CD14-positive monocyte (primary cell): ENCODE measurements at regions not wholly inside any gene's neighbourhood (a gene's known extent, or its start where the extent isn't known, plus 50 kb on each side); places are given as distances from the start of the nearest gene placed in this dataset.

ENCODE experiments used
- DNase-seq, 3 donors: peaks; one replicate each; pipeline ENCODE4 v3.0.0-alpha.2; 2011 to 2022
- H2AFZ ChIP-seq: 2 replicates; pipeline ENCODE4 v1.6.0; 2012; ENCODE audit warnings: mild to moderate bottlenecking, low read depth, low read length, inconsistent platforms; ENCODE audit not compliant: insufficient read depth, poor library complexity, severe bottlenecking
- H3K27ac ChIP-seq, 2 donors: 1 replicate in 1 of 2; 2 replicates in 1 of 2; pipeline ENCODE4 v1.5.1; 2012 to 2013; ENCODE audit warnings: low read length in 2 of 2, control low read depth in 1 of 2, inconsistent platforms in 1 of 2, low read depth in 1 of 2, mild to moderate bottlenecking in 1 of 2
- H3K27me3 ChIP-seq, 2 donors: one replicate each; pipeline versions ENCODE4 v1.6.0 to v1.6.1; 2011 to 2013; ENCODE audit warnings: low read length in 2 of 2; ENCODE audit not compliant: control insufficient read depth in 2 of 2, insufficient read depth in 2 of 2
- H3K36me3 ChIP-seq, 2 donors: replicated peaks in 1 of 2; 1 replicate in 1 of 2; 2 replicates in 1 of 2; pipeline versions ENCODE4 v1.5.1 to v1.6.1; 2012 to 2013; ENCODE audit warnings: low read length in 2 of 2, control low read depth in 1 of 2, inconsistent platforms in 1 of 2, mild to moderate bottlenecking in 1 of 2; ENCODE audit not compliant: insufficient read depth in 2 of 2, control insufficient read depth in 1 of 2
- H3K4me1 ChIP-seq, 2 donors: 1 replicate in 1 of 2; 2 replicates in 1 of 2; pipeline versions ENCODE4 v1.5.1 to v1.6.1; 2012 to 2013; ENCODE audit warnings: low read length in 2 of 2, control low read depth in 1 of 2, inconsistent platforms in 1 of 2, mild to moderate bottlenecking in 1 of 2, moderate library complexity in 1 of 2; ENCODE audit not compliant: insufficient read depth in 2 of 2, control insufficient read depth in 1 of 2
- H3K4me2 ChIP-seq: replicated peaks from 2 replicates; pipeline ENCODE3; 2012; ENCODE audit warnings: low read length, moderate library complexity, mild to moderate bottlenecking; ENCODE audit not compliant: poor library complexity, severe bottlenecking; ENCODE audit errors: extremely low read depth
- H3K4me3 ChIP-seq, 3 experiments: fragments of 200-600 bp in 1 of 3; sonication (generic) in 1 of 3; replicated peaks in 1 of 3; 1 replicate in 2 of 3; 2 replicates in 1 of 3; pipeline ENCODE4 v1.5.1; 2011 to 2013; ENCODE audit warnings: low read length in 3 of 3, mild to moderate bottlenecking in 3 of 3, control low read depth in 2 of 3, low read depth in 2 of 3, inconsistent platforms in 1 of 3, moderate library complexity in 1 of 3
- H3K79me2 ChIP-seq: 2 replicates; pipeline ENCODE4 v1.6.0; 2012; ENCODE audit warnings: mild to moderate bottlenecking, control low read depth, inconsistent platforms, low read length, moderate library complexity; ENCODE audit not compliant: insufficient read depth
- H3K9ac ChIP-seq: 2 replicates; pipeline ENCODE4 v1.6.0; 2017; ENCODE audit warnings: low read length, mild to moderate bottlenecking; ENCODE audit not compliant: insufficient read depth, poor library complexity, severe bottlenecking
- H3K9me3 ChIP-seq, 2 donors: replicated peaks in 1 of 2; 1 replicate in 1 of 2; 2 replicates in 1 of 2; pipeline versions ENCODE4 v1.5.1 to v1.6.1; 2012 to 2013; ENCODE audit warnings: low read length in 2 of 2, control low read depth in 1 of 2; ENCODE audit not compliant: control insufficient read depth in 1 of 2, insufficient read depth in 1 of 2
- H4K20me1 ChIP-seq: 2 replicates; pipeline ENCODE4 v1.6.0; 2012; ENCODE audit warnings: mild to moderate bottlenecking, low read length, control low read depth, moderate library complexity; ENCODE audit not compliant: insufficient read depth
- H3K27ac Mint-ChIP-seq, 7 donors: one replicate each; pipeline ENCODE4 v1.8.0; 2020; ENCODE audit warnings: mild to moderate bottlenecking in 7 of 7, mixed read lengths in 7 of 7, moderate library complexity in 6 of 7, inconsistent platforms in 2 of 7
- H3K27me3 Mint-ChIP-seq, 3 donors: one replicate each; pipeline ENCODE4 v1.8.0; 2021 to 2022; ENCODE audit warnings: low read depth in 3 of 3, mild to moderate bottlenecking in 3 of 3, mixed read lengths in 3 of 3, moderate library complexity in 3 of 3, inconsistent platforms in 1 of 3
- H3K36me3 Mint-ChIP-seq, 2 donors: one replicate each; pipeline ENCODE4 v1.8.0; 2020; ENCODE audit warnings: mixed read lengths in 2 of 2, inconsistent platforms in 1 of 2, mild to moderate bottlenecking in 1 of 2
- H3K4me1 Mint-ChIP-seq: one replicate; pipeline ENCODE4 v1.8.0; 2020; ENCODE audit warnings: mild to moderate bottlenecking, mixed read lengths
- H3K4me3 Mint-ChIP-seq, 2 donors: one replicate each; pipeline ENCODE4 v1.8.0; 2020; ENCODE audit warnings: mild to moderate bottlenecking in 2 of 2, mixed read lengths in 2 of 2, moderate library complexity in 1 of 2
- H3K9me3 Mint-ChIP-seq, 7 donors: one replicate each; pipeline ENCODE4 v1.8.0; 2020 to 2022; ENCODE audit warnings: mixed read lengths in 7 of 7, mild to moderate bottlenecking in 6 of 7, moderate library complexity in 6 of 7, inconsistent platforms in 2 of 7
- WGBS: methylation state at CpG from one replicate; pipeline ENCODE4 v1.1.5; 2013; ENCODE audit warnings: missing lambda C conversion rate; ENCODE audit not compliant: insufficient coverage; 5-methylcytosine and 5-hydroxymethylcytosine counted together
- intact Hi-C, 2 donors: fragments of 100-400 bp; cut with micrococcal nuclease; formaldehyde crosslinking; loops; one replicate each; pipeline versions ENCODE4 v1.15.0 to v1.15.1; 2023
- TF ChIP-seq, protein P1 (sequence below): fragments of 200-600 bp; IDR thresholded peaks from one replicate; pipeline ENCODE4 v1.8.0; 2022; ENCODE audit warnings: antibody characterized with exemption, mild to moderate bottlenecking

DNA sequence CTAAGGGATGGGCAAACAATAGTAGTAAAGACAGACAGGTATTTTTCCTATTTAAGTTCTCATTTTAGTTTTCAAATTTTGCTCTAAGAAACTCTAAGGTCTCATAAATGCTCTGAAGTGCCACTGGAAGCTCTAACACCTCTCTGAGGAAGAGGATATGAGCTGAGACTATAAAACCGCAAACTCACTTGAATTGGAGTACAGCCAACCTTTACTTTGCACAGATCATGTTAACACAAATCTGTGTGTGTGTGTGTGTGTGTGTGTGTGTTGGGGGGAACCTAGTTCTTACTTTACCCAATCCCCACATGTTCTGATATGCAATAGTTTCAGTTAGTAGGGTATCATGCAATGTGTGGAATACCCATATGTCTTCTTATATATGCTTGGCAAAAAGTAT, 446.8 kb downstream of the CHL1 start:
- H3K27me3 Mint-ChIP-seq: no peaks in the 10 kb centered on the region
- Histone ChIP-seq H3K4me1 (no peaks in the 10 kb centered on the region), H4K20me1 (no peaks in the 10 kb centered on the region), H2AFZ (no peak overlapping the region), H3K4me2 (no peak overlapping the region), H3K9ac (no peak overlapping the region), H3K36me3 (no peaks in the 10 kb centered on the region), H3K9me3 (no peaks in the 10 kb centered on the region), H3K79me2 (no peaks in the 10 kb centered on the region), H3K27ac (no peak overlapping the region), H3K27me3 (no peaks in the 10 kb centered on the region), H3K4me3 (no peak overlapping the region)
- TF ChIP-seq, protein P1, sequence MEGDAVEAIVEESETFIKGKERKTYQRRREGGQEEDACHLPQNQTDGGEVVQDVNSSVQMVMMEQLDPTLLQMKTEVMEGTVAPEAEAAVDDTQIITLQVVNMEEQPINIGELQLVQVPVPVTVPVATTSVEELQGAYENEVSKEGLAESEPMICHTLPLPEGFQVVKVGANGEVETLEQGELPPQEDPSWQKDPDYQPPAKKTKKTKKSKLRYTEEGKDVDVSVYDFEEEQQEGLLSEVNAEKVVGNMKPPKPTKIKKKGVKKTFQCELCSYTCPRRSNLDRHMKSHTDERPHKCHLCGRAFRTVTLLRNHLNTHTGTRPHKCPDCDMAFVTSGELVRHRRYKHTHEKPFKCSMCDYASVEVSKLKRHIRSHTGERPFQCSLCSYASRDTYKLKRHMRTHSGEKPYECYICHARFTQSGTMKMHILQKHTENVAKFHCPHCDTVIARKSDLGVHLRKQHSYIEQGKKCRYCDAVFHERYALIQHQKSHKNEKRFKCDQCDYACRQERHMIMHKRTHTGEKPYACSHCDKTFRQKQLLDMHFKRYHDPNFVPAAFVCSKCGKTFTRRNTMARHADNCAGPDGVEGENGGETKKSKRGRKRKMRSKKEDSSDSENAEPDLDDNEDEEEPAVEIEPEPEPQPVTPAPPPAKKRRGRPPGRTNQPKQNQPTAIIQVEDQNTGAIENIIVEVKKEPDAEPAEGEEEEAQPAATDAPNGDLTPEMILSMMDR: no peak
- no peaks in the 10 kb centered on the region for H3K36me3 Mint-ChIP-seq
- peaks cover 0 to 4% (median 0%) of the 10 kb centered on the region in 7 donors for H3K9me3 Mint-ChIP-seq
- DNase-seq: no peak
- H3K4me1 Mint-ChIP-seq: no peaks in the 10 kb centered on the region
- intact Hi-C loops: no loop called here
- H3K27ac Mint-ChIP-seq: no peak overlapping the region
- H3K4me3 Mint-ChIP-seq: no peak overlapping the region
- WGBS: no CpG with 5 or more reads among the region's 1 CpG

DNA sequence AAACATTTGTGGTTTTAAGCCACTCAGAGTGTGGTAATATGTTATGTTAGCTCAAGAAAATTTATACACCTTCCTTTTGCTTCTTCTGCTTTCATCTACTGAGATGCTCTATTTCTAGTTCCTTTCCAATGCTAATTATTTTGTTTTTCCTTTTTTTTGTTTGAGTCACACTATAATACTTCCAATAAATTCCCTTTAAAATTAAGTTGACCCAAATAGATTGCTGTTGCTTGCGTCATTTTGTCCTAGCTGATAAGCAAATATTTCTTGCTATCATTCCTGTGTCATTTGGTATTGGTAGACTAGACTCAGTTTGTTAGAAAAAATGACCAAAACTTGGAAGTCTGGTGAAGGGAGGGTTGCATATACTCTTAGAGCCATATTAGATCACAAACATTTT, 437.0 kb upstream of the CNTN6 start:
- intact Hi-C loops: no loop called here
- H3K27me3 Mint-ChIP-seq: peaks cover 0 to 2% (median 0%) of the 10 kb centered on the region in 3 donors
- no peak overlapping the region for H2AFZ ChIP-seq
- no peaks in the 10 kb centered on the region for H3K27me3 ChIP-seq
- H3K9me3 Mint-ChIP-seq: peaks cover 0 to 4% (median 2%) of the 10 kb centered on the region in 7 donors
- H3K4me3 ChIP-seq: no peak overlapping the region
- H3K4me1 Mint-ChIP-seq: no peaks in the 10 kb centered on the region
- H4K20me1 ChIP-seq: no peaks in the 10 kb centered on the region
- no peaks in the 10 kb centered on the region for H3K4me1 ChIP-seq
- no peak for DNase-seq
- no peaks in the 10 kb centered on the region for H3K36me3 ChIP-seq
- H3K4me3 Mint-ChIP-seq: no peak overlapping the region
- TF ChIP-seq, protein P1: no peak
- H3K79me2 ChIP-seq: no peaks in the 10 kb centered on the region
- H3K36me3 Mint-ChIP-seq: no peaks in the 10 kb centered on the region
- no peaks in the 10 kb centered on the region for H3K9me3 ChIP-seq
- no peak overlapping the region for H3K27ac Mint-ChIP-seq
- H3K4me2 ChIP-seq: no peak overlapping the region
- H3K9ac ChIP-seq: no peak overlapping the region
- no peak overlapping the region for H3K27ac ChIP-seq
- no CpG with 5 or more reads among the region's 1 CpG for WGBS
